GM19455 (cell line): ENCODE measurements at regions not wholly inside any gene's neighbourhood (a gene's known extent, or its start where the extent isn't known, plus 50 kb on each side); places are given as distances from the start of the nearest gene placed in this dataset.
"Not testable (repeated sequence)": the region's sequence is repeated elsewhere in the genome, so short reads cannot be mapped to it uniquely, and the experiment has no call there.

ENCODE experiments used
- ATAC-seq: cut with Tn5 transposase; IDR thresholded peaks from one replicate; pipeline ENCODE4 v1.9.1; 2021; ENCODE audit not compliant: unreplicated experiment

DNA sequence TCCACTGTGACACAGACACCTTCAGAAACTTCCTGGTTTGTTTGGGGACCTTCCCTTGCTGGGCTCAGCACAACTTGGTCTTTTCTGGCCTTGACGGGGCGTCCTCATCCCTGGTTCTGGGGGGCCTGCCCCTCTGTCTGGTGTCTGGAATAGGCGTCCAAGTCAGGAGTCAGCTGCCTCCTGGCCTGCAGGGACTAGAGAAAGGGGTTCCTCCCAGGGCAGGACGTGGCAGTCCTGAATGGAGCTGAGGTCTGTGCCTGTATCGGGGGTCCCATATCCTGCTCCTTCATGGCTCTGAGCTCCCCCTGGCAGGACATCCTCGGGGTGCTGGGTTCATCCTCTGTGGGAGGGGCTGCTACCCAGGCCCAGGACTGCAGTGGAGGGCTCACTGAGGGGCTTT lies 384.0 kb downstream of the TMEM121 start:
- no peak for ATAC-seq

- no peak for ATAC-seq
Measured at GRCh38 chr14:105911006-105911847, 384.8 kb downstream of the TMEM121 start.

GRCh38 chr14:105911848-105912292 lies 385.5 kb downstream of the TMEM121 start:
- ATAC-seq: not testable (repeated sequence)

DNA sequence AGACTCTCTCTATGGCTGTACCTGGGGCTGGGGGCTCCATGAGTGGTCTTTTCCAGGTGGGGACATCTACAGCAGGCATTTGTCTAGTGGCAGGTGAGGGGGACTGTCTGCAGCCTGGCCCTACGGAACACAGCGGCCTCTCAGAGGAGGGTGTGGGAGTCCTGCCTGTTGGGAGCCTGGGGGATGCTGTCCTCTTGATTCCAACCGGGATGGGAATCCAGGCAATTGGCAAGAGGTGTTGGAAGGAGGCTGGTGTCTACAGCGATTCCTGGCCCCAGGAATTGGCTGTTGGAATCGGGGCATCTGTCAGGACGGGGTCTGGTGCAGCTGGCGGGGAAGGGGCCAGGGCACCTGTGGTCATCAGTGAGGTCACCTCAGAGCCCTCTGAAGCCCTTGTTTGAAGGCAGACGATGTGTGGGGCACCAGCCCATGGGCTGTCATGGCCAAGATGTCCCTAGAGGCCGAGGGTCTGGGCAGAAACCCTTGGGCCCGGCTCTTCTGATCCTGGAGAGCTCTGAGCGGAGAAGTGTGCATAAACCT lies 386.3 kb downstream of the TMEM121 start:
- ATAC-seq: no peak

DNA sequence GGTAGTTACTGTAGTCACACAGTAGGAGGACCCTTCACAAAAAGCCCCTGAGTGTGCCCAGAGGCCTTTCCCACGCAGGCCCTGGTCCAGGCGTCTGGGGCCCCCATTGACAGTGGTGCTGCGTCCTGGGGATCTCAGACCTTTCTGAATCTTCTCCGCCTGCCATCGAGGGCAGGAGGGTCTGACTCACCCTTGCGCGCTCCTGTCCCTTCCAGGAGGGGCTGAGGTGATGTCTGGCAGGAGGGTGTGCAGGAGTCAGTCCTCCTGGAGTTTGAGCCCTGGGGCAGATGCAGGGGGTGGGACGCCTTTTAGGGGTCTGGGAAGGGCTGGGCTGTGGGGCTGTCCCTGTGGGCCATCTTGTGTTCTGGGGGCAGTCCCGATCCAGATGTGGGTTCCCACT lies 386.8 kb downstream of the TMEM121 start:
- no peak for ATAC-seq

- ATAC-seq: no peak
Measured at GRCh38 chr14:105913861-105914260, 387.5 kb downstream of the TMEM121 start.

DNA sequence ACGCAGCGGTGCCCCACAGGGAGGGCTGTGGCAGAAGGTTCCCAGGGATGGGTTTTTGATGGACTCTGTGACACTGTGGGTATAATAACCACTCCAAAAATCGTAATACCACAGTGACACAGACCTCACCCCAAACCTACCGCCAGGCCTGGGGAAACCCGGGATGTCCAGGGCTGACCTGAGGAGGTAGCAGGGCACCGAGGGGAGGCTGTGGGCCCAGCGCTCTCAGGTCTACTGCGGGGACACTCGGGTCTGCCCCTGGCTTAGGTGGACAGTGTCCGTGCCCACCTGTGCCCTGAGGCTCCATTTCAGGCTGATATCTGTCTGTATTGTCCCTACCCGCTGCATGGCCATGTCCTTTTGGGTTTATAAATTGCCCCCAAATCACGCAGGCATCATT lies 387.9 kb downstream of the TMEM121 start:
- not testable (repeated sequence) for ATAC-seq

DNA sequence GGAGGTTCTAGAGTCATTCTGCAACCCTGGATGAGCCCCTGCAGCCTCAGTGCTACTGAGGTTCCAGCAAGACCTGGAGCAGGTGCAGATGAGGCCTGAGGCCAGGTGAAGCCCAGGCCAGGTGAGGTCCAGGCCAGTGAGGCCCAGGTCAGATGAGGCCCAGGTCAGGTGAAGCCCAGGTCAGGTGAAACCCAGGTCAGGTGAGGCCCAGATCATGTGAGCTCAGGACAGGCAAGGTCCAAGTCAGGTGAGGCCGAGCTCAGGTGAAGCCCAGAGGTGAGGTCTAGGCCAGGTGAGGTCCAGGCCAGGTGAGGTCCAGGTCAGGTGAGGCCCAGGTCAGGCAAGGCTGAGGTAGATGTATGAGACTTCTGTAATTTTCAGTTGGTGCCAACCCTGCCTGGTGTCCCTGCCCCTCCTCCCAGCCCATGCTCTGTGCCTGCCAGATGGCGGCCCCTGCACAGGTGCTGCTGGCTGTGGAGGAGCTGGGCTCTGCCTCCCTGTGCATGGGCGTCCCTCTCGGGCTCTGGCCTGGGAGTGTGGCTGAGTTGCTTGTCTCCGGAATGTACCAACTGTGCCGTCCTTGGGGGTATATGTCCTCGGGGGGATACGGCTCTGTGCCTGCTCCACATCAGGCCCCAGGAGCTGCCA lies 388.5 kb downstream of the TMEM121 start:
- no peak for ATAC-seq

DNA sequence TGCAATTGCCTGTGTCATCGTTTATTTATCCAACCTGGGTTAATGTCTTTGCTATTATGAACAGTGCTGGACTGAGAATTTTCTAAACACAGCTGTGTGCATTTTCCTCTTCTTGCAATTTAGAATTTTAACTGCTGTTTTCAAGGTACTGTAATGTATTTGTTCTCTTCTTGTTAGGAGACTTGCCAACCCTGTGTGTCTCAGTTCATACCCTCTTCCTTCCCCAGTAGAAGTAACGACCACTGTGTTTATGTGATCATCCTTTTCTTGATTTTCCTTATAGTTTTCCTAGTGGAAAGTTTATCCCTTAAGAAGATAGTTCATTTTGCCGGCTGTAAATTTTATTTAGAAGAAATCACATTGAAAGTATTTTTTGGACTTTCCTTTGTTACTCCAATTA lies 389.2 kb downstream of the TMEM121 start:
- ATAC-seq: not testable (repeated sequence)

DNA sequence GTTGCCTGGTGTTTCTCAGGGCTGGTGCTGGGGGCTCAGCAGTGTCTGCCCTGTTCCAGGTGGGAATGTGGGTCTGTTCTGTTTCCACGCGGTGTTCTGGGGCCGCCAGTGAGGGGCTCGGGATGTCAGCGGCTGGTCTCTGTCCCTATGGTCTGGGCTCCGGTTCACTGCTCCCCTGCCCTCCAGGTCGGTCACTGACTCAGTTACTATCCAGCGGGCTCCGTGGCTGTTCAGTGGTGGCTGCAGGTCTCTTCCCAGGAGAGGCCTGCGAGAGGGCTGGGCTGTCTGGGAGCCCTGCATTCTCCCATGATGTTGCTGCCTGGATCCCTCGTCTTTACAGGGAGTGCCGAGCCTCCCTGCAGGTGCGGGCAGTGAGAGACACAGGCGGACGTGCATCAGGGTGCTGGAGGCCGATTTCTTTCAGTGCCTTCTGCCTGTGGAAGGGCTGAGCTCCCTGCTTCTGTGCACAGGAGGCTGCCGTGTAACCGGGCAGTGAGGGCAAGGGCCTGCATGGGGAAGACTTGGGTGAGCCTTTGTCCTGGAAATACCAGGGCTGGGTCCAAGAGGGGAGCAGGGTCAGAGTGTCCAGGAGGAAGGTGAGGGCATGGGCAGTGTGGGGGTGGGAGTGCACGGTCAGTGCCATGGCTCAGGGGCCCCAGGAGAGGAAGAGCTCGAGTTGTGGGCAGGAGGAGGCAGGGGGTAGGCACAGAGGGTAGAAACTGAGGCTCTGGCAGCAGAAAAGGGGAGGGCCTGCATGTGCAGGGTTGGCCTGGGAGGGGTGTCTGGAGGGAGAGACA lies 391.0 kb downstream of the TMEM121 start:
- ATAC-seq: not testable (repeated sequence)

DNA sequence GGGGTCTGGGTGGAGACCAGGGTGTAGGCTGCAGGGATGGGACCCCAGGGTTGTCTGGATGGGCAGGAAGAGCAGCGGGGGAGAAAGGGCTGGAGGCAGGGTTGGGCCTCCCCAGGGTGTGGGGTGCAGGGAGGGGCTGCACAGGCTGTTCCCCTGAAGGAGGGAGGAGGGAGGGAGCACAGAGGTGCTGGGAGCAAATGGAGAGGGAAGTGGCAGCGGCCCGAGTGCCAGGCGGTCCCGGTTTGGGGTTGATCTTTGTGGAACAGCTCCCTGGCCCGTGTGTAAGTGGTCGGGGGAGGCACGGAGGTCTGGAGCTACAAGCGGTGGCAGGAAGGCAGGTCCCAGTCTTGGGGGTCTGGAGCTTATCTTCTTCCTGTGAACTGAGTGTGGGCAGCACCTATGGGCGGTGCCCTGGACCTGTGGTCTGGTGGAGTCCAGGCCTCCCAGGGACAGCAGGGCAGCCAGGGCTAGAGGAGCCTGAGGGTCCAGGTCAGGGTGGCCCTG lies 391.6 kb downstream of the TMEM121 start:
- ATAC-seq: no peak

- no peak for ATAC-seq
Measured at GRCh38 chr14:105918496-105919262, 392.3 kb downstream of the TMEM121 start.

DNA sequence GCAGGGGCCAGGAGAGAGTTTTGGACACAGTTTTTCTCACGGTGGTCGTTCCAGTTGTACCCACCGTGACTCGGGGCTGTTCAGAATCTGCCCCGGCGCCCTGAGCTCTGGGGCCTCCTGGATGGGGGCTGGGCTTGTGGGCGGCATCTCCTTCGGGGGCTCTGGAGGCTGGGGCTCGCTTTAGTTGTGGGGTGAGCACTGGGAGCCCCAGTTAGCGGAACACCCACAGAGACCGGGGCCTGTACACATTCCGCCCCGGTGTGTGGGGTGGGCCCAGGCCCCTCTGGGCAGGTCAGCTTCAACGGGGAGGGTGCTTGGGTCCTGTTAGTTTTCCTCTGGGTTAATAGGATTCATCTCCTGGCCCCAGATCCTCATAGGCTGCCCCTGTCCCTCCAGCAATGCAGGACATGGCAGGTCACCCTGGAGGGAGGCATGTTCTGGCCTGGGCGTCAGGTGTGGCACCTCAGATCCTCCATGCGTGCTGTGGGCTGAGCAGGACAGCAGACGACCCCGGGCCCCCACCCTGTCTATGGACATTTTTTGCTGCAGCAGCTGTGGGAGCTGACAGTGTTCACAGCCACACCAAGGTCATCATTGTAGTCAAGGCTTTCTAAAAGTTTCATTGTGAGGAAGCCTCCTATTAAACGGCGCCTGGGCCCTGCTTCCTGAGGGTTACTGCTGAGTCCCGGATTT lies 393.2 kb downstream of the TMEM121 start:
- ATAC-seq: no peak

DNA sequence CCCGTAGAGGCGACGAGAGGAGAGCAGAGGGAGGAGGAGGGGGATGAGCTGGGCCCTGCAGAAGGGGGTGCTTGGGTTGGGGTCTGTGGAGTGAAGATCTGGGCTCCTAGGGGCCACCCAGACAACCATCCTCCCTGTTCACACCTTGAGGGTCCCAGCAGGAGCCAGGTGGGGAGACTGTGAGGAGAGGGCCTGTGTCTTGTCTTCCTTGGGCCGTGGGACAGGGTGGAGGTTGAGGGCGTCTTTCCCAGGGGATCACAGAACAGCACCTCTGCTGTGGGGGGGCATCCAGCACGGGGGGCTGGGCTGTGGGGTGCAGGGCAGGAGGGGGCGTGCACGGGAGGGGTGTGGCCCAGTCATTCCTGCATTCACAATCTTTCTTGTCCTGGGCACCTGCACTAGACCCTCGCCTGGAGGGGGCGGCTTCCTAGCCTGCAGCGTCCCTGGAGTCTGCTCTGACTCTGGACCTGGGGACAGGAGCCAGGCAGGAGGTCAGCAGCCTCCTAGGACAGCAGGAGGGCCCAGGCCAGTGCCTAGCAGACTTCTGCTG lies 393.8 kb downstream of the TMEM121 start:
- ATAC-seq: not testable (repeated sequence)

GRCh38 chr14:105920803-105921755 lies 394.7 kb downstream of the TMEM121 start:
- not testable (repeated sequence) for ATAC-seq

- not testable (repeated sequence) for ATAC-seq
Measured at GRCh38 chr14:105921781-105922180, 395.4 kb downstream of the TMEM121 start.

DNA sequence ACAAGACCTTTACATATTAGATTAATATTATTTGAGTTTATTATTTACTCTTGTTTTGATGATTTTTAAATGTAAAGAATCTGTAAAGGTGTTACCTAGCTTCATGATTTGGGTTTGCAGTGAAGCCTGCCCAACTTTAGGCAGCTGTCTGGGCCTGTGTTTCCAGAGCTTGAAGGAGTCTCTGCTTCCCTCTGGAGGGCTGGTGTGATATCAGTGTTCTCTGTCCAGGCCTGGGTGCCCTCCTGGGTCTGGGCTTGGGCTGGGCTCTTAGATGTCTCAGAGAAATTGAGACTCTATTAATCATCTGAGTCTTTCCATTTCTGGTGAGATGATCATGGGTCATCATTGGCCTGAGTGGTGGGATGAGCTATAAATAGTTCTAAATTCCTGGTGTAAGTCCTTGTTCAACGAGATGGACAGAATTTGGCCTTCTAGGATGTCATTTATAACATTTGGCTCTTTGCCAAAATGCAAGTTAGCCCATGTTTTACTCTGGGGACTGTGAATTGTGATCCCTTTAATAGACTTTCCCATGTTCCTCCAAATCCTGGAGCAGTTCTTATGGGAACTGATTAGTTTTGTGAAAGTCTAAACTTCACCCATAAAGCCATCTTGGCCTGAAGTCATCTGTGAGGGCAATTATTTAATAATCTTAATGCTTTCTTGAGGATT lies 397.3 kb downstream of the TMEM121 start:
- ATAC-seq: not testable (repeated sequence)
